T-helper 2 cell treated with Interferon-gamma antibody and Interleukin-4, amounts not matched to agents 5 μg/mL and 100 μg/mL, for 36 hours (primary cell): ENCODE measurements at regions not wholly inside any gene's neighbourhood (a gene's known extent, or its start where the extent isn't known, plus 50 kb on each side); places are given as distances from the start of the nearest gene placed in this dataset.
"Not testable (repeated sequence)": the region's sequence is repeated elsewhere in the genome, so short reads cannot be mapped to it uniquely, and the experiment has no call there.

Experiments used
- DNase-seq: peaks from one replicate; pipeline ENCODE4 v3.0.0; 2021; ENCODE audit warnings: low spot score
- H3K27ac Mint-ChIP-seq: one replicate; pipeline ENCODE4 v1.8.0; 2021; ENCODE audit warnings: mild to moderate bottlenecking, mixed read lengths
- H3K27me3 Mint-ChIP-seq: one replicate; pipeline ENCODE4 v1.8.0; 2021; ENCODE audit warnings: low read depth, mixed read lengths
- H3K36me3 Mint-ChIP-seq: one replicate; pipeline ENCODE4 v1.8.0; 2021; ENCODE audit warnings: low read depth, mixed read lengths
- H3K4me1 Mint-ChIP-seq: one replicate; pipeline ENCODE4 v1.8.0; 2021; ENCODE audit warnings: low read depth, mixed read lengths
- H3K4me3 Mint-ChIP-seq: one replicate; pipeline ENCODE4 v1.8.0; 2022; ENCODE audit warnings: mild to moderate bottlenecking, moderate library complexity, mixed read lengths
- H3K9me3 Mint-ChIP-seq: one replicate; pipeline ENCODE4 v1.8.0; 2021; ENCODE audit warnings: mixed read lengths

- H3K9me3 Mint-ChIP-seq, result no peaks in the 10 kb centered on the region
- no peak overlapping the region for H3K4me3 Mint-ChIP-seq
- H3K27ac Mint-ChIP-seq, result no peak overlapping the region
- DNase-seq, result no peak
- no peaks in the 10 kb centered on the region for H3K4me1 Mint-ChIP-seq
- H3K27me3 Mint-ChIP-seq, result no peaks in the 10 kb centered on the region
- no peaks in the 10 kb centered on the region for H3K36me3 Mint-ChIP-seq
Measured at GRCh38 chr14:57150449-57150848, 118.3 kb downstream of the EXOC5 start.

- H3K4me3 Mint-ChIP-seq, result no peak overlapping the region
- no peaks in the 10 kb centered on the region for H3K27me3 Mint-ChIP-seq
- no peaks in the 10 kb centered on the region for H3K4me1 Mint-ChIP-seq
- no peak overlapping the region for H3K27ac Mint-ChIP-seq
- no peaks in the 10 kb centered on the region for H3K36me3 Mint-ChIP-seq
- DNase-seq, result no peak
- H3K9me3 Mint-ChIP-seq, result no peaks in the 10 kb centered on the region
Measured at GRCh38 chr14:57139173-57139572, 129.5 kb downstream of the EXOC5 start.

DNA sequence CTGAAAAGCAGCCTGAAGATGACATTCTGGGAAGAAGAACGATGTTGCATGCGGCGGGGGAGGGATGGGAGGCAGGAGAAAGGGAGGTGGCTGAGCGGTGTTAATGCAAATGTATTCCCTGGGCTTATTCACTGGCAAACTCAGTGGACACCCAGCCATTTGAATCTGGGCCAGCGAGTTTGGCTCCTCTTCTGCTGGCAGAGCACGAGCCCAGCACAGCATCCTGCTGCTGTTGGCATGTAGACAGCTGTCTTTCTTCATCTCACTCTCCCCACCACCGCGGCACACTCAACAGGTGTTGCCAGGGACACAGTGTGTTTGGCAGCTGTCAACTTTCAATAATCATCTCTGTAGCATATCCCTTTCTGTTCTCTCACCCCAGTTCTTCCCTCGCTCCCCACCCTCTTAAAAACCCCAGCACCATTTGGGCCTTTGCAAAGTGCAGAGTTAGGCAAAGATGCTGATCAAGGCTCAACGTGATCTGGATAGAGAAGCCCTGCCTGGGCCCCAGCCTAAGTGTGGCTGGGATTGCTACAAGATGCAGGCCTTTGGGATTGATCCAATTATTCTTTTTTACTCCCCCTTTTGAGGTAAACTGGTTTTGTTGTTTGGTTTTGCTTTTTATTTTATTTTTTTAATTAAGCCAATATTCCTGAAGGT lies 131.9 kb downstream of the EXOC5 start:
- Mint-ChIP-seq H3K4me1 (no peaks in the 10 kb centered on the region), H3K4me3 (no peak overlapping the region), H3K9me3 (no peaks in the 10 kb centered on the region), H3K36me3 (no peaks in the 10 kb centered on the region), H3K27ac (no peak overlapping the region), H3K27me3 (no peaks in the 10 kb centered on the region)
- no peak for DNase-seq

DNA sequence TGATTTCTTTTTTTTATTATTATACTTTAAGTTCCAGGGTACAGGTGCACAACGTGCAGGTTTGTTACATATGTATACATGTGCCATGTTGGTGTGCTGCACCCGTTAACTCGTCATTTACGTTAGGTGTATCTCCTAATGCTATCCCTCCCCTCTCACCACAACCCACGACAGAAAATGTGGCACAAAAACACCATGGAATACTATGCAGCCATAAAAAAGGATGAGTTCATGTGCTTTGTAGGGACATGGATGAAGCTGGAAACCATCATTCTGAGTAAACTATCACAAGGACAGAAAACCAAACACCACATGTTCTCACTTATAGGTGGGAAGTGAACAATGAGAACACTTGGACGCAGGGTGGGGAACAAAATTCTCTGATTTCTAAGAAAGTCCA lies 140.9 kb downstream of the EXOC5 start:
- not testable (repeated sequence) for H3K36me3 Mint-ChIP-seq, H3K27ac Mint-ChIP-seq, DNase-seq, H3K9me3 Mint-ChIP-seq, H3K4me1 Mint-ChIP-seq, H3K27me3 Mint-ChIP-seq, H3K4me3 Mint-ChIP-seq

GRCh38 chr14:57122129-57122528 lies 146.6 kb downstream of the EXOC5 start:
- Mint-ChIP-seq H3K27ac (no peak overlapping the region), H3K27me3 (peaks cover 2% of the 10 kb centered on the region)

DNA sequence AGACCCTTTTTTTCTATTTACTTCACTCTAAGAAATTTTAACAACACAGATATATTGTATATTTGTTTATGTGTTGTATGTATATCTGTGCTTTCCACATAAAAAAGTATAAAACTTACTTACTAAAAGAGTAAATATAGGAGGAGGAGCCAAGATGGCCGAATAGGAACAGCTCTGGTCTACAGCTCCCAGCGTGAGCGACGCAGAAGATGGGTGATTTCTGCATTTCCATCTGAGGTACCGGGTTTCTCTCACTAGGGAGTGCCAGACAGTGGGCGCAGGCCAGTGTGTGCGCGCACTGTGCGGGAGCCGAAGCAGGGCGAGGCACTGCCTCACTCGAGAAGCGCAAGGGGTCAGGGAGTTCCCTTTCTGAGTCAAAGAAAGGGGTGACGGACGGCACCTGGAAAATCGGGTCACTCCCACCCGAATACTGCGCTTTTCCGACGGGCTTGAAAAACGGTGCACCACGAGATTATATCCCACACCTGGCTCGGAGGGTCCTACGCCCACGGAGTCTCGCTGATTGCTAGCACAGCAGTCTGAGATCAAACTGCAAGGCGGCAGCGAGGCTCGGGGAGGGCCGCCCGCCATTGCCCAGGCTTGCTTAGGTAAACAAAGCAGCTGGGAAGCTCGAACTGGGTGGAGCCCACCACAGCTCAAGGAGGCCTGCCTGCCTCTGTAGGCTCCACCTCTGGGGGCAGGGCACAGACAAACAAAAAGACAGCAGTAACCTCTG lies 156.5 kb downstream of the EXOC5 start:
- H3K4me3 Mint-ChIP-seq, H3K4me1 Mint-ChIP-seq, H3K27me3 Mint-ChIP-seq, DNase-seq, H3K27ac Mint-ChIP-seq, H3K36me3 Mint-ChIP-seq: not testable (repeated sequence)
- peaks cover 12% of the 10 kb centered on the region for H3K9me3 Mint-ChIP-seq

More at GRCh38 chr14:57122129-57122528, 146.6 kb downstream of the EXOC5 start:
- no peaks in the 10 kb centered on the region for H3K4me1 Mint-ChIP-seq
- H3K4me3 Mint-ChIP-seq, result no peak overlapping the region
- H3K36me3 Mint-ChIP-seq, result no peaks in the 10 kb centered on the region
- H3K9me3 Mint-ChIP-seq, result no peaks in the 10 kb centered on the region
- no peak for DNase-seq

GRCh38 chr14:57110411-57110810 lies 158.3 kb downstream of the EXOC5 start:
- peaks cover 13% of the 10 kb centered on the region for H3K9me3 Mint-ChIP-seq
- not testable (repeated sequence) for H3K27me3 Mint-ChIP-seq, H3K4me1 Mint-ChIP-seq, H3K36me3 Mint-ChIP-seq, DNase-seq, H3K27ac Mint-ChIP-seq, H3K4me3 Mint-ChIP-seq

GRCh38 chr14:57091030-57091608 lies 177.6 kb downstream of the EXOC5 start:
- no peak for DNase-seq
- H3K27me3 Mint-ChIP-seq, result no peaks in the 10 kb centered on the region
- no peaks in the 10 kb centered on the region for H3K36me3 Mint-ChIP-seq
- no peak overlapping the region for H3K27ac Mint-ChIP-seq
- H3K4me3 Mint-ChIP-seq, result no peak overlapping the region
- H3K4me1 Mint-ChIP-seq, result no peaks in the 10 kb centered on the region
- H3K9me3 Mint-ChIP-seq, result no peaks in the 10 kb centered on the region

GRCh38 chr14:57089901-57090300 lies 178.8 kb downstream of the EXOC5 start:
- no peaks in the 10 kb centered on the region for H3K4me1 Mint-ChIP-seq
- H3K4me3 Mint-ChIP-seq, result no peak overlapping the region
- no peak overlapping the region for H3K27ac Mint-ChIP-seq
- no peak for DNase-seq
- no peaks in the 10 kb centered on the region for H3K27me3 Mint-ChIP-seq
- H3K9me3 Mint-ChIP-seq, result no peaks in the 10 kb centered on the region
- H3K36me3 Mint-ChIP-seq, result no peaks in the 10 kb centered on the region

GRCh38 chr14:57087841-57088240 lies 180.9 kb downstream of the EXOC5 start:
- no peaks in the 10 kb centered on the region for H3K4me1 Mint-ChIP-seq
- no peak overlapping the region for H3K27ac Mint-ChIP-seq
- DNase-seq, result no peak
- H3K27me3 Mint-ChIP-seq, result peaks cover under 1% of the 10 kb centered on the region
- H3K36me3 Mint-ChIP-seq, result no peaks in the 10 kb centered on the region
- H3K9me3 Mint-ChIP-seq, result no peaks in the 10 kb centered on the region
- H3K4me3 Mint-ChIP-seq, result no peak overlapping the region

GRCh38 chr14:57086271-57087162 lies 182.2 kb downstream of the EXOC5 start:
- Mint-ChIP-seq H3K36me3 (no peaks in the 10 kb centered on the region), H3K4me1 (no peaks in the 10 kb centered on the region), H3K9me3 (no peaks in the 10 kb centered on the region), H3K4me3 (no peak overlapping the region), H3K27ac (no peak overlapping the region), H3K27me3 (peaks cover 2% of the 10 kb centered on the region)
- DNase-seq, result no peak

DNA sequence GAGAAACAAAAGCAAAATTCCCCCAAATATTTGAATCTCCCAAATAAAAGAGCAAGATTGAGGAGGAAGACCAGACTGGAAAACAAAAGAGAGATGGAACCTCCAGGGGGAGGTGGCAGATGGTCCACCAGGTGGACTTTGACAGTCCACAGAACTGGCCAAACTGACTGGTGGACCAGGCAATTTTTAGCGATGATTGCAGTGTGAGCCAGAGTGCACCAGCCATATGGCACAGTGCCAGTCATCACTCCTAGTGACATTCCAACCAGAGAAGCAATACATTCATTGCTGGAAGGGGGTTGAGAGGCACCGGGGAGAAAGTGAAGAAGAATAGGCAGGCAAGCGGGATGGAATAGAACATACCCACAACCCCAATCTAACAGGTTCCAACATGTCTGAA lies 182.9 kb downstream of the EXOC5 start:
- H3K27me3 Mint-ChIP-seq, result peaks cover 2% of the 10 kb centered on the region

GRCh38 chr14:57085043-57085442 lies 183.7 kb downstream of the EXOC5 start:
- no peak overlapping the region for H3K4me3 Mint-ChIP-seq
- no peaks in the 10 kb centered on the region for H3K36me3 Mint-ChIP-seq
- DNase-seq, result no peak
- H3K4me1 Mint-ChIP-seq, result no peaks in the 10 kb centered on the region
- H3K27me3 Mint-ChIP-seq, result peaks cover 2% of the 10 kb centered on the region
- no peak overlapping the region for H3K27ac Mint-ChIP-seq
- no peaks in the 10 kb centered on the region for H3K9me3 Mint-ChIP-seq

More for the DNA sequence above, 182.9 kb downstream of the EXOC5 start:
- no peak overlapping the region for H3K27ac Mint-ChIP-seq
- no peak overlapping the region for H3K4me3 Mint-ChIP-seq
- no peaks in the 10 kb centered on the region for H3K36me3 Mint-ChIP-seq
- DNase-seq, result no peak
- H3K4me1 Mint-ChIP-seq, result no peaks in the 10 kb centered on the region
- H3K9me3 Mint-ChIP-seq, result no peaks in the 10 kb centered on the region

DNA sequence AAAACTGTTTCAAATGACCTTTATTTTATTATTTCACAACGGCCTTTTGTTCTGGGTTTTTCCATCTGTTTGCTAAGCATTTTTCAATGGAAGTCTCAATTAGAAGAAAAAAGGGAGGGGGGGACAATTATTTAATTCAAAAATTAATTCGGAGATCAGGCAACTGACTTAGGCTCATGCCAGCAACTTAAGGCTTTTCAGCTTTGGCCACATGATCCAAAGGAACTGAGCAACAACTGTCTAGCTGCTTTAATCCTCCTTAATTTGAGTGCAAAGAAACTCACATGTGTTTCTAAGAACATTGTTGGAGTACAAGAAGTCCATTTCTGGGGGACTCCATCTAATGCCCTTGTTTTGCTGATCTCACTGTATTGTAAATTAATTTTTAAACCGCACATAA lies 188.0 kb downstream of the EXOC5 start:
- H3K27me3 Mint-ChIP-seq, result peaks cover 12% of the 10 kb centered on the region
- no peak for DNase-seq
- no peaks in the 10 kb centered on the region for H3K36me3 Mint-ChIP-seq
- no peaks in the 10 kb centered on the region for H3K9me3 Mint-ChIP-seq
- H3K4me1 Mint-ChIP-seq, result no peaks in the 10 kb centered on the region
- H3K27ac Mint-ChIP-seq, result no peak overlapping the region
- no peak overlapping the region for H3K4me3 Mint-ChIP-seq
